Sigmoid colon (tissue), 6 donors: ENCODE measurements at regions not wholly inside any gene's neighbourhood (a gene's known extent, or its start where the extent isn't known, plus 50 kb on each side); places are given as distances from the start of the nearest gene placed in this dataset.

ENCODE experiments used
- DNase-seq: peaks from one replicate; pipeline ENCODE4 v3.0.0-alpha.2; 2019
- H3K27ac ChIP-seq, 4 donors: fragments of 200-600 bp; sonication (generic); one replicate each; pipeline ENCODE4 v1.5.1; 2016 to 2019; ENCODE audit warnings: mild to moderate bottlenecking in 1 of 4
- H3K27me3 ChIP-seq, 3 donors: fragments of 200-600 bp; sonication (generic); one replicate each; pipeline ENCODE4 v1.5.1; 2019; ENCODE audit warnings: mild to moderate bottlenecking in 1 of 3
- H3K36me3 ChIP-seq, 4 donors: fragments of 200-600 bp; sonication (generic); one replicate each; pipeline ENCODE4 v1.5.1; 2016 to 2019
- H3K4me1 ChIP-seq, 4 donors: fragments of 200-600 bp; sonication (generic); one replicate each; pipeline ENCODE4 v1.5.1; 2017 to 2019
- H3K4me3 ChIP-seq, 4 donors: fragments of 200-600 bp; sonication (generic); one replicate each; pipeline ENCODE4 v1.5.1; 2017 to 2019; ENCODE audit warnings: mild to moderate bottlenecking in 2 of 4, moderate library complexity in 1 of 4
- H3K9me3 ChIP-seq, 4 donors: fragments of 200-600 bp in 3 of 4; sonication (generic) in 3 of 4; one replicate each; pipeline versions ENCODE4 v1.5.1 to v1.6.1; 2013 to 2019
- CTCF ChIP-seq, 4 experiments: fragments of 450-650 bp in 3 of 4; fragments of 200-600 bp in 1 of 4; IDR thresholded peaks; one replicate each; pipeline ENCODE4 v1.5.1; 2016 to 2019; ENCODE audit warnings: antibody characterized with exemption in 4 of 4, mild to moderate bottlenecking in 3 of 4, moderate library complexity in 2 of 4
- EP300 ChIP-seq, 4 donors: sonication (generic); formaldehyde crosslinking; IDR thresholded peaks; one replicate each; pipeline ENCODE4 v1.6.1; 2017; ENCODE audit warnings: antibody characterized with exemption in 4 of 4
- POLR2A ChIP-seq, 2 donors: fragments of 450-650 bp; IDR thresholded peaks; one replicate each; pipeline ENCODE4 v1.6.1; 2016; ENCODE audit warnings: antibody characterized with exemption in 2 of 2, mild to moderate bottlenecking in 2 of 2, moderate library complexity in 2 of 2
- POLR2AphosphoS5 ChIP-seq, 4 donors: sonication (generic); formaldehyde crosslinking; IDR thresholded peaks; one replicate each; pipeline ENCODE4 v1.6.1; 2017; ENCODE audit warnings: antibody characterized with exemption in 4 of 4
- WGBS, 2 donors: extraction: QIAGEN DNeasy Blood & Tissue Kit; methylation state at CpG; one replicate each; pipeline ENCODE4 v1.1.7; 2013; 5-methylcytosine and 5-hydroxymethylcytosine counted together
- intact Hi-C: fragments of 100-400 bp; cut with DNase I; formaldehyde crosslinking; loops from one replicate; pipeline ENCODE4 v1.15.1; 2023
- donor health status: healthy with polysubstance abuse.
- donor health status: healthy.

GRCh38 chr4:13852411-13852810 is 224.9 kb upstream of the BOD1L1 start:
- intact Hi-C loops: no loop called here
- TF ChIP-seq POLR2A (IDR thresholded peaks at IDR 0.05): no peak
- TF ChIP-seq CTCF (IDR thresholded peaks at IDR 0.05): no peak
- TF ChIP-seq EP300 (IDR thresholded peaks at IDR 0.05): no peak
- TF ChIP-seq POLR2AphosphoS5 (IDR thresholded peaks at IDR 0.05): no peak
- no peak overlapping the region for H3K4me3 ChIP-seq
- no peaks in the 10 kb centered on the region for H3K4me1 ChIP-seq
- no peaks in the 10 kb centered on the region for H3K36me3 ChIP-seq
- H3K27me3 ChIP-seq: no peaks in the 10 kb centered on the region
- no peak for DNase-seq
- WGBS, 2 donors: 88 to 98% methylated on average over 1 of the region's 1 CpG
- no peak overlapping the region for H3K27ac ChIP-seq
- H3K9me3 ChIP-seq: no peaks in the 10 kb centered on the region

GRCh38 chr4:13856387-13856786 is 228.9 kb upstream of the BOD1L1 start:
- WGBS, 2 donors: 42 to 78% methylated on average over 5 of the region's 5 CpGs
- no peak overlapping the region for H3K27ac ChIP-seq
- no peak for DNase-seq
- H3K4me1 ChIP-seq: peaks cover 0 to 2% (median 0%) of the 10 kb centered on the region in 4 donors
- H3K9me3 ChIP-seq: no peaks in the 10 kb centered on the region
- no peaks in the 10 kb centered on the region for H3K27me3 ChIP-seq
- intact Hi-C loops: no loop called here
- TF ChIP-seq POLR2A (IDR thresholded peaks at IDR 0.05) (no peak), EP300 (IDR thresholded peaks at IDR 0.05) (no peak), POLR2AphosphoS5 (IDR thresholded peaks at IDR 0.05) (no peak), CTCF (IDR thresholded peaks at IDR 0.05) (no peak)
- H3K36me3 ChIP-seq: no peaks in the 10 kb centered on the region
- H3K4me3 ChIP-seq: no peak overlapping the region

- Histone ChIP-seq H3K27ac (no peak overlapping the region), H3K9me3 (no peaks in the 10 kb centered on the region), H3K4me3 (no peak overlapping the region), H3K36me3 (no peaks in the 10 kb centered on the region), H3K4me1 (peaks cover 0 to 2% (median 0%) of the 10 kb centered on the region in 4 donors), H3K27me3 (no peaks in the 10 kb centered on the region)
- DNase-seq: no peak
- intact Hi-C loops: no loop called here
- TF ChIP-seq EP300 (IDR thresholded peaks at IDR 0.05) (no peak), POLR2AphosphoS5 (IDR thresholded peaks at IDR 0.05) (no peak)
- WGBS, 2 donors: 70 to 73% methylated on average over 2 of the region's 2 CpGs
Measured at GRCh38 chr4:13857397-13857796, 229.9 kb upstream of the BOD1L1 start.

GRCh38 chr4:13857800-13858199 is 230.3 kb upstream of the BOD1L1 start:
- no peaks in the 10 kb centered on the region for H3K9me3 ChIP-seq
- no peaks in the 10 kb centered on the region for H3K27me3 ChIP-seq
- H3K4me3 ChIP-seq: no peak overlapping the region
- no peak for DNase-seq
- TF ChIP-seq EP300 (IDR thresholded peaks at IDR 0.05): no peak
- no peak for TF ChIP-seq POLR2A (IDR thresholded peaks at IDR 0.05)
- TF ChIP-seq POLR2AphosphoS5 (IDR thresholded peaks at IDR 0.05): no peak
- no peak for TF ChIP-seq CTCF (IDR thresholded peaks at IDR 0.05)
- no peaks in the 10 kb centered on the region for H3K36me3 ChIP-seq
- H3K27ac ChIP-seq: no peak overlapping the region
- H3K4me1 ChIP-seq: peaks cover 0 to 2% (median 0%) of the 10 kb centered on the region in 4 donors
- intact Hi-C loops: no loop called here

GRCh38 chr4:13859423-13859822 is 231.9 kb upstream of the BOD1L1 start:
- no peak for DNase-seq
- no peak for TF ChIP-seq EP300 (IDR thresholded peaks at IDR 0.05)
- H3K27ac ChIP-seq: no peak overlapping the region
- 95 to 96% methylated on average over 3 of the region's 3 CpGs for WGBS, 2 donors
- H3K4me1 ChIP-seq: peaks cover 0 to 2% (median 0%) of the 10 kb centered on the region in 4 donors
- H3K9me3 ChIP-seq: no peaks in the 10 kb centered on the region
- H3K4me3 ChIP-seq: no peak overlapping the region
- H3K36me3 ChIP-seq: no peaks in the 10 kb centered on the region
- intact Hi-C loops: no loop called here
- no peaks in the 10 kb centered on the region for H3K27me3 ChIP-seq

DNA sequence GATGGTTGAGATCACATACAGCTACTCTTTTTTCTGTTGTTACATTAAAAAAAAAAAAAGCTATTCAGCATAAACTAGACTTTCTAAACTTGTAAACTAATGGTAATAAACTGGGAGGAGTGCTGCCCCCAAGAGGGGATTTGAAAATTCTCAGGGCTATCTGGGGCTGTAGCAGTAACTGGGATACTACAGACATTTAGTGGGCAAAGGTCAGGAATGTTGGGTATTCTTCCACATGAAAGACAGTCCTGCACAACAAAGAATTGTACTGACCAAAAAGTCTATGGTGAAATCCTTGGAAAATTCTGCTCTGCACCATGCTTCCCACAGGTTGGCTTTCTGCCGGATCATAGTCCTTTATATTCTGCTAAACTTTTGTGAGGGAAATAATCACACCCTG is 232.6 kb upstream of the BOD1L1 start:
- no peak for TF ChIP-seq CTCF (IDR thresholded peaks at IDR 0.05)
- TF ChIP-seq POLR2A (IDR thresholded peaks at IDR 0.05): no peak
- no peak for TF ChIP-seq POLR2AphosphoS5 (IDR thresholded peaks at IDR 0.05)
- TF ChIP-seq EP300 (IDR thresholded peaks at IDR 0.05): no peak
- no peaks in the 10 kb centered on the region for H3K36me3 ChIP-seq
- no peaks in the 10 kb centered on the region for H3K27me3 ChIP-seq
- H3K27ac ChIP-seq: no peak overlapping the region
- peaks cover 0 to 2% (median 0%) of the 10 kb centered on the region in 4 donors for H3K4me1 ChIP-seq
- H3K4me3 ChIP-seq: no peak overlapping the region
- DNase-seq: no peak
- 77 to 84% methylated on average over 1 of the region's 1 CpG for WGBS, 2 donors
- no peaks in the 10 kb centered on the region for H3K9me3 ChIP-seq
- intact Hi-C loops: no loop called here
